A172 (cell line): ENCODE measurements at regions not wholly inside any gene's neighbourhood (a gene's known extent, or its start where the extent isn't known, plus 50 kb on each side); places are given as distances from the start of the nearest gene placed in this dataset.
"Not testable (repeated sequence)": the region's sequence is repeated elsewhere in the genome, so short reads cannot be mapped to it uniquely, and the experiment has no call there.

ENCODE experiments used
- DNase-seq: peaks from one replicate; pipeline ENCODE4 v3.0.0-alpha.2; 2015; ENCODE audit warnings: low spot score

- DNase-seq, result no peak
Measured at GRCh38 chr4:12458621-12459020, 1025.5 kb downstream of the RAB28 start.

GRCh38 chr4:12452291-12452690, 1023.6 kb upstream of the HS3ST1 start:
- DNase-seq, result no peak

- DNase-seq, result no peak
Measured at GRCh38 chr4:12447451-12447850, 1018.8 kb upstream of the HS3ST1 start.

- no peak for DNase-seq
Measured at GRCh38 chr4:12446657-12447185, 1018.0 kb upstream of the HS3ST1 start.

- DNase-seq, result no peak
Measured at GRCh38 chr4:12446256-12446655, 1017.6 kb upstream of the HS3ST1 start.

- DNase-seq, result no peak
Measured at GRCh38 chr4:12445711-12446235, 1017.1 kb upstream of the HS3ST1 start.

GRCh38 chr4:12439633-12440305, 1011.1 kb upstream of the HS3ST1 start:
- no peak for DNase-seq

GRCh38 chr4:12431259-12431658, 1002.6 kb upstream of the HS3ST1 start:
- not testable (repeated sequence) for DNase-seq

GRCh38 chr4:12421364-12421763, 992.7 kb upstream of the HS3ST1 start:
- DNase-seq, result no peak

- DNase-seq, result no peak
Measured at GRCh38 chr4:12416755-12417154, 988.1 kb upstream of the HS3ST1 start.

GRCh38 chr4:12414181-12414812, 985.6 kb upstream of the HS3ST1 start:
- no peak for DNase-seq

GRCh38 chr4:12411072-12411471, 982.4 kb upstream of the HS3ST1 start:
- no peak for DNase-seq

GRCh38 chr4:12409507-12410190, 981.0 kb upstream of the HS3ST1 start:
- DNase-seq, result no peak

GRCh38 chr4:12408364-12408763, 979.7 kb upstream of the HS3ST1 start:
- no peak for DNase-seq

- no peak for DNase-seq
Measured at GRCh38 chr4:12403175-12403574, 974.5 kb upstream of the HS3ST1 start.

GRCh38 chr4:12399781-12400180, 971.1 kb upstream of the HS3ST1 start:
- DNase-seq, result no peak

- DNase-seq, result no peak
Measured at GRCh38 chr4:12393631-12394262, 965.1 kb upstream of the HS3ST1 start.

- no peak for DNase-seq
Measured at GRCh38 chr4:12389604-12390003, 960.9 kb upstream of the HS3ST1 start.

GRCh38 chr4:12382567-12382966, 953.9 kb upstream of the HS3ST1 start:
- DNase-seq, result no peak

- DNase-seq, result no peak
Measured at GRCh38 chr4:12379191-12379590, 950.5 kb upstream of the HS3ST1 start.

- DNase-seq, result no peak
Measured at GRCh38 chr4:12375805-12376204, 947.1 kb upstream of the HS3ST1 start.

GRCh38 chr4:12365869-12366268, 937.2 kb upstream of the HS3ST1 start:
- not testable (repeated sequence) for DNase-seq
